Activated CD4-positive, alpha-beta T cell treated with anti-CD3 and anti-CD28 coated beads, Interleukin-2, amount 50 U/mL, for 1 hour (primary cell): ENCODE measurements at regions not wholly inside any gene's neighbourhood (a gene's known extent, or its start where the extent isn't known, plus 50 kb on each side); places are given as distances from the start of the nearest gene placed in this dataset.

ENCODE experiments used
- DNase-seq: peaks from one replicate; pipeline ENCODE4 v3.0.0-alpha.2; 2020

DNA sequence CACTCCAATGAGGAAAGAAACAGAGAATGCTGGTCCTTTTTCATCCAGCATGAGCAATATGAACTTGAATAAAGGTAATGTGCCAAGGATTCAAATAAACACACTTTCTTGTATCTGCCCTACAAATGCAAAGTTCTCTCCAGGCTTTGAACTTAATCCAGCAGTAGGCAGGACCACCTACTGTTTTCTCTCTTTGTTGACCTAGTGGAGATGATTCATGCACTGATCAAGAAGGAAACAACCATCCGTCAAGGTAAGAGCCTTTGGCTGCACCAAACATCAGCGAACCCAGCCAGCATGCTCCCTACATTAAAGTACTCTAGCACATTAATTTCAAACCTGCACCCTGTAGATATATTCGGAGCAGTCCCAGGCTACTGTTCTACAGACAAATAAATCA is 489.3 kb downstream of the GALC start:
- no peak for DNase-seq

DNA sequence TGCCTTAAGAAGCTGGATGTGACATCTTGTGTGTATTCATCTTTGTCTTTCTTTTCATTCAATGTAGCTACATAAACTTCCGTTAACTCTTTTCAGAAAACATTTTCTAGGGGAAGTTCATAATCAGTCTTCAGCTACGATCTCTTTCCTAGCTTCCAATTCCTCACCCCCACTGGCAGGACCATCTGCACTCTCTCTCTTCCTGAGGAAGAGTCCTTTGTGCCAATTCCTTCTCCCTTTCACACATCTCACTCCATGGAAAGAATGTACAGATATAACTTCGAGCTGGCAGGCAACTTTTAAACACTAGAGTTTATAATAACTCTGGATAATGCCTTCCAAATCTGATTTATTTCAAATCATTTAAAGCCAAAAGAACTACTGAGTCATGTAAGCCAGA is 495.7 kb downstream of the GALC start:
- DNase-seq: no peak

DNA sequence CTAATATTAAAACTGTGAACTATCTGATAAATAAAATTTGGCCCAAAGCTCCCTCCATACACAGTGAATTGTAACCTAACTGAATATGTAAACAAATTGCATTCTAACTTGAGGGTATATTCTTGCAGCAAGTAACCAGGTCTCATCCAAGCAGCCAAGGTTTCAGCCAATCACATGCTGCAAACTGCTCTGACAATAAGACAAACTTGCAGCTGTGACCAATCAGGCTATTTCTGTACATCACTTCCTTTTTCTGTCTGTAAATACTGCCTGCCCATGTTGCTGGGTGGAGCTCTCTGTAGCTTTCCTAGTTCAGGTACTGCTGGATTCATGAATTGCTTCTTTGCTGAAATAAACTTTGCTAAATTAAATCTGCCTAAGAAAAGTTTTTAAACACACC is 499.0 kb downstream of the GALC start:
- no peak for DNase-seq

DNA sequence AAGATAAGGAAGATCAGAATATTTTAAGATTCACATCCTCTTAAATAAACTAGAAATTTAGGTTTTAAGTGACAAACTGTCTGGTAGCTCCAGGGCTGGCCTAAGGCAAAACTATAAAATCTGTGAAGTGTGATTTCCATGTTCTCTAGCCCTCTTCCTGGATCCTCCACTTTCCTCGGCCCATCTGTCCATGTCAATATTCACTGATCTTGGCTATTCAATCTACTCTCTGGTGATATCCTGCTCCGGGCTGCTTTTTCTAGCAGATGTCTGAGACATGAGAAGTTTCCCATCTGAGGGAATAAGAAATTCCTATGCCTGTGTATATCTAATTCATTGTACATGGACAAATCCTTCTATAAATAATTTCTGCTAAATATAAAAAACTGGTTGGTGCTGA is 500.4 kb downstream of the GALC start:
- no peak for DNase-seq

DNA sequence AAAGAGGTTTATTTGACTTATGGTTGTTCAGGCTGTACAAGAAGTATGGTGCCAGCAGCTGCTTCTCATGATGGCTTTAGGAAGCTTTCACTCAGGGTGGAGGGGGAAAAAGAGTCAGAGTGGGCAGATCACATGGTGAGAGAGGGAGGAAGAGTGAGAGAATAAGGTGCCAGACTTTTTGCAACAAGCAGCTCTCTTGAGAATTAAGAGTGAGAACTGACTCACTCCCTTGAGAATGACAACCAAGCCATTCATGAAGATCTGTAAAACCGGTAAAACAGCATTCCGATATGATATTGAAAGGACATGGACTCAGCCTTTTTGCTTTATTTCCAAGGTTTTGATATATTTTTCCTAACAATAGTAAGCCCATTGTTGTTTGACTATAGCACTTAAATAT is 501.2 kb downstream of the GALC start:
- DNase-seq: no peak

DNA sequence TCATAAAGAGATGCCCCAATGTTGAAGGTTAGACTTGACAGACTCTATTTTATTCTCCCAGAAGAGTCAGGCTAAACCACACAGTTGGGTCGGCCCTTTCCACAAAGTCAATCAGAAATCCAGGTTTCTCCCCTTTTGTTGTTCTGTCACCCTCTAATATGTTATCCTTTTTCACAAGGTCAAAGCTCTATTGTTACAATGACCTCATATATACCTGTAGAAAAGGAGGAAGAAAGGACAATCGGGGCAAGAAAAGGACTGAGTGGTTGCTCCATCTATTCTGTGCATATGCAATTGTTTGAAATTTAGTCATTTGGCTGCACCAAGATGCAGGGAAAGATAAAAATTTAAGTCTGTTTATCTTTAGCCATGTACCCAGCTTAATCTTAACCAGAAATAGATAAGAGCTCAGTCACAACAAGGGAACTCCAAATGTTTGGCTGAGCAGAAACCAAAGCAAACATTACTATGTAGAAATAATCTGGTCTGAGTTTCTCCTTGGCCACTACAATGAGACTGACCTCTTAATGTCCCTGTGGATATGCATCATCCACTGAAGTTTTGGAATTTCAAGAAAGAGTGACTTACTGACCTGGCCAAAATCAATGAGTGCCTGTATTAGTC is 503.7 kb downstream of the GALC start:
- no peak for DNase-seq

DNA sequence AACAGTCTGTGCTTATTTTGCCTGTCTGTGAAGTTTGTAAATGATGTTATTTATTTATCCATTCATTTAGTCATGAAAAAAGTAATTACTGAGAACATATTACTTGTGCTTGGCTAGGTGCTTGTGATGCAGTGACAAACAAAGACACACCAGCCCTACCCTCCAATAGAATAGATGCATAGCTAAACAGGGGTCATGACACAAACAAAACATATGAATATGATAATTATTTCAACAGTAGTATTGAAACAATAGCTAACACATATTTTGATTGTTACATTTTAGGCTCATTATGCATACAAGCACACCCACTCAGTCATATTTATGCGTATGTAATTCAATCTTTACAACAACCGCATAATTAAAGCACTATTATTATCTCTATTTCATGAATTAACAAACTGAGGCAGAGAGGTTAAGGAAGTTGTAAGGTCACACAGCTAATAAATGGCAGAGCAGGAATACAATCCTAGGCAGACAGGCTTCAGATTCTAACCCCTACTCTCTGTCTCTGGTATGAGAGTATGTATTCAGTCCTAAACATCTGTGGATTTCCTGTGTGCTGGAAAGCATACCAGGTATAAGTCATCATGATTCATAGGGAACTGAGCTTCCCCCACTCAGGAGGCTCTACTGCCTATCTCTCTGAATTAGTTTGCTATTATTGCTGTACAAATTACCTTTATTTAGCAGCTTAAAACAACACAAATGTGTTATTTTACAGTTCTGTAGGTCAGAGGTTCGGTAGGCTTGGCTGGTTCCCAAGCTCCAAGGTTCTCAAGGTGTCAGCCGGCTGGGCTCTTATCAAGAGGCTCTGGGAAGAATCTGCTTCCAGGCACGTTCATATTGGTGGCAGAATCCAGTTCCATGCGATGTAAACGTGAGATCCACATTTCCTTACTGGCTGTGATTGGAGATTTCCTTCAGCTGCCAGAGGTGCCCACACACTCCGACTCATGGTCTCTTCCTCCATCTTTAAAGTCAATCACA is 509.4 kb downstream of the GALC start:
- DNase-seq: no peak

DNA sequence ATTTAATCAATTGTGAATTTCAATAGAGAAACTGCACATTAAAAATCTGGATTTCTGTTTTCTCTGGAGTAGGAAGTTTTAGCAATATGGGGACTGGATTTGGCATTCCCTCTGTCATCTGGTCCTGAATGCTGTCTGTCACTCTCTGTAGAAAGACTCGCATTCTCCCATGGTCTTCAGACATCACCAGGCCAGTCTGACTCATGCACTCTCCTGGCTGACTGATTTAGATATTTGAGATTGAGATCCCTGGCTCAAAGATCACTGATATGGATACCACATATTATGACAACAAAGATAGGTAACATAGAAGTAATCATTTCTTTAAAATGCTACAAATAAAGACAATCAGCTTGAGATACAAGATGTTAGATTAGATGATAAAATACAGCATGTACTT is 524.5 kb downstream of the GALC start:
- DNase-seq: no peak

DNA sequence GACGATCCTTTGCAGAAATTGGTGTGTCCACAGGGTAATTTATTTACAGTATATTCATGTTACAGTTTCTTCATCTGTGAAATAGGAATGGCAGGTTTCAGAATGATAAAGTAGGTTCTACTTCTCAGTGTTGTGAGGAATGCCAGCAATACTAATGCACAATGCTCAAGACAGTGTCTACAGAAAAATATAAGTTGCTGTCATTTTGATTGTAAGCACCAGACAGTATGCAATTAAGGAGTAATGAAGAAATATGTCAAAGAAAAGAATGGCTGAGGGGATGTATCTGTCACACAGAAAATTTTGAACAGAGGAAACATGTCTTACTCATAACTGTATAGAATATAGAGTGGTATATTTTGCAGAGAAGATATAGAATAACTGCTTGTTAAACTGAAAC is 525.4 kb downstream of the GALC start:
- DNase-seq: no peak

DNA sequence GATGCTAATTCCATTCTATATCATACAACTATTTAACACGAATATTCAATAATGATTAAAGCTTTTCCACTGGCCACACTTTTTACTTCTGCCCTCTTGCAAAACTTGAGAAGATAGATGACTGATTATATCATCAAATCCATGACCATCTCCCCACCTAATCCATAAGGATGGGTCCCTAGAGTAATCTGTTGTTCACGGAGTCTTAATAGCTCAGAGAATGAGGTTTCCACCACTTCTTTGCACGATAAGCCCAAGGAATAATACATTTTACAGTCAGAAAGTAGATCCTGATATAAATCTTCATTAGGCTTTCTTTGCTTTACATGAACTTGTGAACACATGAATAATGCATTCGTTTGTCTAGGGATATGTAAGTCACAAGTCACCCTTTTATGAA is 527.2 kb downstream of the GALC start:
- no peak for DNase-seq

DNA sequence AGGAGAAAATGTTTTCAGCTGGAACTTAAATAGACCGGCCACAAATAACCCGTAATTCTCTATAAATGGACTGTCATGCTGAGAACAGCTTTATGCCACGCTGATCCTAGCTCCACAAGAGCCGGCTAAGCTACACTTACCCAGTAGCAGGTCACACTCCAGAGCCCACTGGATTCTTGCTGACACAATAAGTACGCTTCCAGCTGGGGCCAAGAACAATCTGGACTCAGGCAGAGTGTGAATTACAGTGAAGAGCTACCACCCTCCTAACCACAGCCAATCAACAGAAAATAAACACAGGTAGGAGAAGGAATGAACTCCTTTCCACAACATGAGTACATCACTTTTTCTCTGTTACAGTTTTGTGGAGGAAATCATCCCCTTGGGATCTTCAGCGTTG is 531.3 kb downstream of the GALC start:
- DNase-seq: no peak

DNA sequence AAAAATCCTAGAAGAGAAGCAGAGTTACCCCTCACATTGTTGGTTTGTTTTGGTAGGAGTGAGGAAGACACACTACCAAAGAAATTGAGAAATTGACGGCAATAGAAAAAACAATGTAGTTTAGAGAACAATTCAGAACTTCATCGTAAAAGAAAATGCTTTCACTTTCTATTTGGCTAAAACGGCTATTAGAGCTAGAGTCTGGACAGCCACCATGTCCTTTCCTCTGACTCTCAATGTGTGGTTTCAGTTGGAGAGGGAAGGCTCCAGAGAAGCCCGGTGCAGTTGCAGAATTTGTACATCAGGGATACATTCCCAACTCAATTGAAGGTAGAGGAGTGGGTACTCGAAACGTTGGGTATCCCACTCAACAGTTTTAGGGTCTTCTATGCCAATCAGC is 535.3 kb downstream of the GALC start:
- no peak for DNase-seq

DNA sequence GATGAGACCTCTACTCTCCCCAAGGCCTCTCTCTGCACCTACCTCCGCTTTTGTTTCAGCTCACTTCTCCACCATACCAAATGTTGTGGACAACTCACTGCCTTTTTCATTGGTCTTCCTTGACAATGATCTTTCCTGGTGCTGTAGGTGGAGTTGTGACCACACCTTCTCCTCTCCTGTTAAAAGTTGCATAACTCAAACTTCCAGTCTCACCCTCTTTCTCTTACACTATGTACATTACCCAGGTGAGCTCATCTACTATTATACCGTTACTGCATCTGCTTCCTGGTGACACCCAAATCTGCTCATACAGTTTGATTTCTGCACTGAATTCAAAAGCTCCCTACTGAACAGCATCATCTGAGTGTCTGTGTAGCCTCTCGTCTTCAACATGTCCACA is 542.8 kb downstream of the GALC start:
- no peak for DNase-seq

DNA sequence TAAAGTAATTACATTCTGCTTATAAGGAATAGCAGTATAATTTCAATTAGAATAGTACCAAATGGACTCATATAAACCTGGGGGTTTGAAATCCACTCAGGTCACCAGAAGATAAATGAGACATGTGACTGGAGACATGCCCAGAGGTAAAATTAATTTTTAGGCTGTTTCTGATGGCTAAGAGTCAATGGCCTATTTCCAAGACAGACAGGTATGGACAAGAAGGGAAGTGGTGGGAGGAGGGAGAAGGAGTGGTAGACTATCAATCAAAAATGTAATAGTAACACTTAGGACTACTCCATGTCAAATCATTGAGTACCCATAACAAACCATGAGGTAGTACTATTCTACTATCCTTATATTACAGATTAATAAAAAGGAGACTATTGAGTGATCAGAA is 544.0 kb downstream of the GALC start:
- no peak for DNase-seq

DNA sequence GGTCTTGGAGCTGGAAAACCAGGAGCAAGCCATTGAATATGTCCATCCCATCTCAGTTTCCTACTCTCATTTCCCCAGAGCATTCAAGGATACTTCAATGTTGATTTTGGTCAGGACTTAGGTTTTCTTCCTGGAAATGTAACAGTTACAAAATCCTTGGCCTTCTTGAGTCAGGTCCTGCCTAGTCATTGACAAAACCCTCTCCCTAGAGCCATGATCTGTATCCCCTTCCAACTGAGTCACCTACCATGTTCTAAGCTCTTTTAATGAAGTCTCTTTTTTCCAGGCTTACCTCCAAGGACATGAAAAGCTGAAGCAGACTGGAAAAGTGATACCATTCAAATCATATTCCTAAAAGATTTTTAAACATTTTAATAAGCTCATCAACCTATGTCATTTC is 549.2 kb downstream of the GALC start:
- DNase-seq: no peak

DNA sequence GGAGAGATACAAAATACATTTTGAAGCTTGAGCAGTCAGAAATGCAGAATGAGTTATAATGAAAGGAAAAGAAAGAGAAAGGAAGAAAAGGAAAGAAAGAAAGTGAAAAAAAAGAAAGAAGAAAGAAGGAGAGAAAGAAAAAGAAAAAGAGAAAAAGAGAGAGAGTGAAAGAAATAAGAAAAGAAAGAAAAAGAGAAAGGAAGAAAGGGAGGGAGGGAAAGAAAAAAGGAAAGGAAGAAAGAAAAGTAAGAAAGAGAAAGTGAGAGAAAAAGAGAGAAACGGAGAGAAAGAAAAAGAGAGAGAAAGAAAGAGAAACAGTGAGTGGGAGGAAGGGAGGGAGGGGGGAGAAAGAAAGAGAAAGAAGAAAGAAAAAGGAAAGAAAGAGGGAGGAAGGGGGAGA is 549.9 kb downstream of the GALC start:
- DNase-seq: no peak

DNA sequence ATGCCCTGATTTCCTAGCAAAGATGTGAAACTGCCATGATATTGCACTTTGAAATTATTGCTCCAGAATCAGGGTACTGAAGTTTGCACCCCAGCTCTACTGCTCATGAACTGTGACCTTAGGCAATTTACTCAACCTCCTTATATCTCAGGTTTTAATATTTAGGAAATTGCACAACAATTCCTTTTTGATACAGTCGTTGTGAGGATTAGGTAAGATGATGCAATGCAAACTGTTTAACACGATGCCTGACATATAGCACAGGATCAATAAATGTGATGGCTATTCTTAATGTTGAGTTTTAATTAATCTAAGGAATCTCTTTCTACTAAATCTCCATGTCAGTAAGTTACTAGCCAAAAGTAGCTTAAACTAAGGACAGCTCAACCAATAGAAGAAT is 555.8 kb downstream of the GALC start:
- no peak for DNase-seq

DNA sequence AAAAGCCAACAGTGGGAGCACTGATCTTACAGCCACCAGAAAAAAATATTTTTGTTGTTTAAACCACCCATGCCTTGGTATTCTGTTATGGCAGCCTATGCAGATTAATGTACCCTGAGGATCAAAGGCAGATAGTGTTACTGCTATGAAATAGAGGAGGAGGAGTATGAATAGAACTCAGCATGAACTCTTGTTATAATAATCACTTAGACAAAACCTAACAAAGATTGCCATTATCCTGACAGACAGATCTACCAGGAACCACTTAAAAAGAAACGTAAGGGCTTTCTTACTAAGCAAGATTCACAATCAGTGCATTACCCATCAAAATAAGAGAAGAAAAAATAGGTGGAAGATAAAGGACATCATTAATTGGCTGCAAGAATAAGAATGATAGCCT is 558.3 kb downstream of the GALC start:
- DNase-seq: no peak

DNA sequence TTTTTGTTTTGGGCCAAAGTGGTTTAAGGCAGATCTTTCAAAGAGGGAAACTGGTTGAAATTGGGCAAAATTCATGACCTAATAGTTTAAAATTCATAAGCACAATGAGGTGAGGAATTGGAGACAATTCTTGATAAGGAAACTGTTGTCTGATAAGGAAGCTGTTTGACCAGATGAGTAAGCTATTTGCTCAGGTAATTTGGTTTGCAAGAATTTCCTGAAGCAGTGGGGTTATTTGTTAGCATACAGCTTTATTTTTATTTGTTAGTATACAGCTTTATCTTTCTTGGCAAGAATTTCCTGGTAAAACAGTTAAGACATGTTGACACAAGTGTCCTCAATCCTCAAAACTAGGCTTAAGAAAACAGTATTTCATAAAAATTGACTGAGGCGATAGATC is 559.0 kb downstream of the GALC start:
- DNase-seq: no peak

DNA sequence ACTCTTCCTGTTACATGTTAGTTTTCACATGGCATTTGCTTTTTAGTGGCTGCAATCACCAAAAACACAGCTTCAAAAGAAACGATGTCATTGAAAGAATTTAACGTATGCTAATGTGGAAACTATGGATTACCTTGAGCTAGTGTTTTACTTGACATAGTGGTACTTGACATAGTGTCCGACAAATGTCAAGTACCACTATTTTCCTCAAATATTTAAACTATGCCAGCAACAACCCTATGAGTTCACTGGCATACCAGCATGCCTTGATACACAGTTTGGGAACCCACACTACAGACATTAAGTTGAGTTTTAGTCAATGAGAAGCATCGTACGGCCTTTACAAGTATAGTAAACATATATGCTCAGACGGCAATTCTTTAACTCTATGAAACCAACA is 560.3 kb downstream of the GALC start:
- DNase-seq: no peak

DNA sequence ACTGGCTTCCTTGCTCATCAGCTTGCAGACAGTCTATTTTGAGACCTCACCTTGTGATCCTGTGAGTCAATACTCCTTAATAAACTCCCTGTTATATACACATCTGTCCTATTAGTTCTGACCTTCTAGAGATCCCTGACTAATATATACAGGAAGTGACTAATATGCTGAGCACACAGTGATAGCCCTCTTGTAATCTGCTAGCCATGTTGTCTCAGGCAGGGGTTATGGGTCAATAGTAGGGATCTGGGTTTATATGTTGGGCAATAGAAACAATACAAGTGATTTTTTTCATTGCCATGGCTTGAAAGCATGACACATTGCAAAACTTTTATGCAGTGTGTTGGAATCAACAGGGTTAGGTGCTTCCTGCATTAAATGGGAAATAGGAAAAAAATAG is 562.2 kb downstream of the GALC start:
- no peak for DNase-seq

DNA sequence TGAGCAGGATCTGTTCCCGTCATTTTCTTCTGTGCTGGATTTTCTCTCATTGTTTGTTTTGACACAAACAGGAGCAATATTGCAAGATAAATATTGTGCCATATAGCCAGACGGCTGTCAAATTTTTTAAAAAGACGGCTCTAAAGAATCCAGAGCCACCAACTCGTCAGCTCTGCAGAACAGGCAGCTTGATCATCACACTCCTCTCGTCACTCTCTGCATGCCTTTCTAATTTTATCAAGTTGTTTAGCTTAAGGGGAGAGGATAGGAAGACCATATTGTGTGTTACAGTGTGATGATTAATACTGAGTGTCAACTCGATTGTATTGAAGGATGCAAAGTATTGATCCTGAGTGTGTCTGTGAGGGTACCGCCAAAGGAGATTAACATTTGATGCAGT is 562.8 kb downstream of the GALC start:
- no peak for DNase-seq

DNA sequence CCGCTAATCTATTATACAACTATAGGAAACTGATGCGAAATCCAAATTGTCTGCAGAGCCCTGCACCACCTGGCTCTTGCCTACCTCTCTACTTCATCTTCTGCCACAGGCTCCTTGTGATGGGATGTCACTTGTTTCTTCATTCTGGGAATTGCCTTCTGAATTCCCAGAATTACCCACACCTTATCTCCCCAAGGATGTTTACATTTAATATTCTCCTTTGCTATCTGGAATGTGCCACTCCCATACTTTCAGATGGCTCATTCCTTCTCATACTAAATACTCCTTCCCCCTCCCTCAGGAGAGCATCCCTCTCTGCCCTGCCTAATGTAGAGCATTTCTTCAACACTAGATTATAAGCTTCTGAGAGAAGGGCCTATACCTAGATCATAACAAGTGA is 573.1 kb downstream of the GALC start:
- no peak for DNase-seq

DNA sequence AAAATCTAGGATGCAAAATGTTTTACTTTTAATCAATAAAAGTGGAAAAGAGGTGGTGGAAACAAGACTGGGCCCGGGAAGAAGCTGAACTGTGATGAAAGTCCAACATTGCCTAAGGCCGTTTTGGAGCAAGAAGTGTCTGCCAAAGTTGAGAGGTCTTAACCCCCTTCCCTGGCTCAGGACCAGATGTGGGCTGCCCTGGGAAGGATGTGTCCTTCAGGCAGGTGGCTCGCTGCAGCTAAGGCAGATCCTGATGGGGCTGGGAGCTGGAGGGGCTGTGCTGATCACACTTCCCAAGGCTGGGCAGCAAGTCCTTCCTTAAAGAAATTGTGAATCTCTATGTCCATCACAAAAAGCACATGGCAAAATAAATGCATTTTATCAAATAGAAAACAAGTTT is 581.6 kb downstream of the GALC start:
- no peak for DNase-seq

DNA sequence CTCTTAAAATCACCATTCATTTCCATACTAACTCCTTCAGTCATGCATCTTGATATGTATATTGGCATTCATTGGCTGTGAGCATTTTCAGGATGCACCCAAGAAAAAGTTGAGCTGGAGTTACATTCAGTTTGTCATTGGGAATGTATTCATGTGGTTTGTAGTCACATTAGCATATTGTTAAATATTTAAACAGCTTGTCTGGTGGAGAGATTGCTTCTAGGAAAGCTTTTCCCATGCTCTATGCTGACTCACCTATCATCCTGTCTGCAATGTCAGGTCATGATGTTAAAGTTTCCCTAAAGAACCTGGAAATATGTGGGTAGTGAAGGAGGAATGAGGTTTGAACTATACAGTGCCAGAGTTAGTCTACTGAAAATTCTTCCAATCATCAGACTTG is 583.6 kb downstream of the GALC start:
- DNase-seq: no peak
